HFF-Myc (cell line): ENCODE measurements at regions not wholly inside any gene's neighbourhood (a gene's known extent, or its start where the extent isn't known, plus 50 kb on each side); places are given as distances from the start of the nearest gene placed in this dataset.

Source experiments
- DNase-seq: peaks from one replicate; pipeline ENCODE4 v3.0.0-alpha.2; 2011; ENCODE audit warnings: low read depth; ENCODE audit errors: extremely low read depth
- H3K4me3 ChIP-seq: replicated peaks from 2 replicates; pipeline ENCODE4 v1.5.1; 2011; ENCODE audit warnings: low read depth, mild to moderate bottlenecking, control low read depth, low read length
- CTCF ChIP-seq: IDR thresholded peaks from 2 replicates; pipeline ENCODE4 v1.5.1; 2012; ENCODE audit warnings: mild to moderate bottlenecking, low read depth, low read length, control low read depth; ENCODE audit errors: missing control alignments

- no peak for TF ChIP-seq CTCF
- no peak for DNase-seq
- no peak overlapping the region for H3K4me3 ChIP-seq
Observed at GRCh38 chr5:136805466-136805865, 440.1 kb upstream of the TRPC7 start.

- no peak overlapping the region for H3K4me3 ChIP-seq
- TF ChIP-seq CTCF = peak; percentile 20
- DNase-seq = no peak
Observed at GRCh38 chr5:136802383-136802782, 437.0 kb upstream of the TRPC7 start.

GRCh38 chr5:136799806-136800372 lies 434.5 kb upstream of the TRPC7 start:
- no peak overlapping the region for H3K4me3 ChIP-seq
- DNase-seq = no peak
- TF ChIP-seq CTCF = no peak

GRCh38 chr5:136793300-136793699 lies 428.0 kb upstream of the TRPC7 start:
- no peak for TF ChIP-seq CTCF
- no peak overlapping the region for H3K4me3 ChIP-seq
- no peak for DNase-seq

- TF ChIP-seq CTCF = no peak
- no peak overlapping the region for H3K4me3 ChIP-seq
- DNase-seq = peak; percentile 24
Observed at GRCh38 chr5:136781464-136781863, 416.1 kb upstream of the TRPC7 start.

GRCh38 chr5:136780518-136780917 lies 415.2 kb upstream of the TRPC7 start:
- no peak for DNase-seq
- no peak for TF ChIP-seq CTCF
- H3K4me3 ChIP-seq = no peak overlapping the region
